ENCODE measurements at regions not wholly inside any gene's neighbourhood (a gene's known extent, or its start where the extent isn't known, plus 50 kb on each side); places are given as distances from the start of the nearest gene placed in this dataset.

- no peak for TF ChIP-seq EZH2 (IDR thresholded peaks at IDR 0.05; ENCODE audit: borderline replicate concordance, low read length)
- no peak for TF ChIP-seq CTCF (IDR thresholded peaks at IDR 0.05; ENCODE audit: low read length)
Measured at GRCh38 chr3:164095949-164096348, 982.3 kb downstream of the SI start.
